HG03066 (cell line): ENCODE measurements at regions not wholly inside any gene's neighbourhood (a gene's known extent, or its start where the extent isn't known, plus 50 kb on each side); places are given as distances from the start of the nearest gene placed in this dataset.

Experiments
- ATAC-seq: cut with Tn5 transposase; IDR thresholded peaks from one replicate; pipeline ENCODE4 v1.9.1; 2021; ENCODE audit warnings: low read depth; ENCODE audit not compliant: unreplicated experiment

GRCh38 chr5:61816585-61817450 is 484.8 kb downstream of the ZSWIM6 start:
- ATAC-seq, result no peak

GRCh38 chr5:61817472-61818326 is 485.6 kb downstream of the ZSWIM6 start:
- ATAC-seq, result no peak

DNA sequence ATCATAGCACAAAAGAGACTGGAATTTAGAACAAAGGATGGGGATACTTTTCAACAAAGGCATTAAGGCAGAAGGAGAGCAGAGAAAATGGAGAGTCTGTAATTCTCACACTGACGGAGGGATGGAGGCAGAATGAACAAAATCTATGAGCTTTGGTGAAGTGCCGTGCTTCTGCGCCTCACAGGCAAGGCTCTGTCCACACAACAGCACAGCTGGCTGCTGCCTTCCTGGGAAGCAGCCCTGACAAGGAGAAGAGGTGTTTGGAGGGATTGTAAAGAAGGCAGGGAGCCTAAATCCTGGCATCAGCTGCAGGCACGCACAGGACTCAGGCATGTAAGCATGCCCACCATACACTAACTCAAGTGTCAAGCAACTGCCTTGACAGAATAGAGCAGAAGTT is 485.2 kb upstream of the KIF2A start:
- ATAC-seq, result no peak

DNA sequence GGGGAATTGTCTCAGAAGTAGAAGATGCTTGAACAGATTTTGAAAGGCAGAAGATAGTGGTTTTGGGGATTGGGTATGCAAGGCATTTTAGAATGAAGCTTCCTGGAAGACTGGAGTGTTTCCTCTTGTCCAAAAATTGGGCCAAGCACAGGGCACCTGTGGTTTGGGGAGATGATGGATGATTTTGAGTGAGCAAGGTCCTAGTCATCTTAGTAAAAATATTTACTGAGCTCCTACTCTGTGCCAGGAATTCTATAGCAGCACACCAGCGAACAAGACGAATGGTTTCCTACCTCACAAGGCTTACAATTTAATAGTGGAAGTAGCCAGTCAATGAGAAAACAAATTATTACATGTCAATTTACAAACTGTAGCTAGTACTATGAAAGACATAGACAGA is 484.4 kb upstream of the KIF2A start:
- ATAC-seq, result no peak

DNA sequence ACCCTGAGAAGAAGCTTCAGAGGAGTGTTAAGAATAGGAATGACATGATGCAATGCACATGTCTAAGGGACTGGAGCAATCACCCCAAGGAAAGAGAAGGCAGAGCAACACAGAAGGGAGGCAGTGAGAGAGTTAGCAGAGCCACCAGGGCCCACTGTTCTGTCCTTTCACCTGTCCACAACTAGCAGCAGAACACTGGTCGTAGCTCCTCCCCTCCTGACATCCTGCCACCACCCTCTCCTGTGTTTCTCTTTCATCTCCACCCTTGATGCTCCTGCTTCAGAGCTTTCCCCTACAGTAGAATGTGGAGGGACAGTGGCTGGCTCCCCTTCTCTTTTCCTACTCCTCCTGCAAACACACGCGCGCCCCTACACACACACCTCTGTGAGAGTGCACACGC is 483.4 kb upstream of the KIF2A start:
- no peak for ATAC-seq

- ATAC-seq, result no peak
Measured at GRCh38 chr5:61823065-61823464, 482.9 kb upstream of the KIF2A start.

DNA sequence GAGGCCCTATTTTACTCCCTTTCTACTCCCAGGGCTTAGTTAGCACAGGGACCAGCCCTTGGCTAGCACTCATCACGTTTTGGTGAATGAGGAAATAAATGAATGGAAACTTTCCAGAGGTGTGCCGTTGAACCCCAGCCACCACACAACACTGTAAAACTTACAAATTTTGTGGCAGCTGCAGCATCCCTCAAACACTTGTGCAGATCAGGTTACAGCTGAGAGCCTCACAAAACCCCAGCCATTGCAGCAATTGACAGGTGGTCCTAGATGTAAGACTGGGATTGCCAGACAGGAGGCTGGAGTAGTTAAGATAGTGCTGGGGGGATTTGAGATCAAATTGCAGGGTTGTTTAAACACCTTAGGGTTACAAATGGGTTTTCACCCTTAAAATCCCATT is 482.2 kb upstream of the KIF2A start:
- no peak for ATAC-seq

- ATAC-seq, result no peak
Measured at GRCh38 chr5:61824396-61824795, 481.6 kb upstream of the KIF2A start.

GRCh38 chr5:61827445-61827975 is 478.5 kb upstream of the KIF2A start:
- no peak for ATAC-seq

GRCh38 chr5:61828856-61829255 is 477.1 kb upstream of the KIF2A start:
- ATAC-seq, result no peak

GRCh38 chr5:61831736-61832135 is 474.3 kb upstream of the KIF2A start:
- ATAC-seq, result no peak

DNA sequence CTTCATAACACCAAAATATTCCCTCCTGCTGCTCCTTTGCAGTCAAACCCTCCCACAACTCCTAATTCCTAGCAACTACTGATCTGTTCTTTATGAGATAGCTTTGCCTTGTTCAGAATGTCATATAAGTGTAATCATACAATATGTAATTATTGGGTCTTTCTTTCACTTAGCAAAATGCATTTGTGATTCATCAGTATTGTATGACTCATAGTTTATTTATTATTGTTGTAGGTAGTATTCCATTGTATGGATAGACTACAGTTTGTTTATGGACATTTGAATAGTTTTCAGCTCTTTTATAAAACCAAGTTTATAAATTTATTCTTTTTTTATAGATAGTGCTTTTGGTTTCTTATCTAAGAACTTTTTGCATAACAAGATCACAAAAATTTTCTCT is 468.2 kb upstream of the KIF2A start:
- ATAC-seq, result no peak

GRCh38 chr5:61840361-61840760 is 465.6 kb upstream of the KIF2A start:
- ATAC-seq, result no peak

- no peak for ATAC-seq
Measured at GRCh38 chr5:61842840-61843239, 463.2 kb upstream of the KIF2A start.

GRCh38 chr5:61850696-61851095 is 455.3 kb upstream of the KIF2A start:
- no peak for ATAC-seq

- ATAC-seq, result no peak
Measured at GRCh38 chr5:61854531-61854930, 451.5 kb upstream of the KIF2A start.

DNA sequence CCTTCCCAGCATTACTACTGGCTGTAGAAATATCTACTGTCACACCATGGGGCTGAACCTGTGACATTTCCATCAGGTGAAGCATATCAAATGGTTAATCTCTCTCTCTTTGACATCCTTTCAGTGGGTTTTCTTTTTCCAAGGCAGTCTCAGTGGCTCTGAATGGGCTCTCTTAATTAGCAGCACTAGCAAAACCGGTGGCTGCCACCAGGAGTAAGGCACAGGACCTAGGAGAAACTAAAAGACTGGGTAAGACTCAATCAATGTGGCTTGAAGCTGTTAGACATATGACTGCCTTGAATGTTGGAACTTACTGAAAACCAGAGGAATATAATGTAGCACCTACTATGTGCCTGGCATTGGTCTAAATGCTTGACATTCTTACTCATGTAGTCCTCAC is 445.0 kb upstream of the KIF2A start:
- ATAC-seq, result no peak

- peak; percentile 58 for ATAC-seq
Measured at GRCh38 chr5:61866930-61867329, 439.1 kb upstream of the KIF2A start.

- ATAC-seq, result no peak
Measured at GRCh38 chr5:61869333-61869732, 436.7 kb upstream of the KIF2A start.

- ATAC-seq, result no peak
Measured at GRCh38 chr5:61878471-61878870, 427.5 kb upstream of the KIF2A start.

DNA sequence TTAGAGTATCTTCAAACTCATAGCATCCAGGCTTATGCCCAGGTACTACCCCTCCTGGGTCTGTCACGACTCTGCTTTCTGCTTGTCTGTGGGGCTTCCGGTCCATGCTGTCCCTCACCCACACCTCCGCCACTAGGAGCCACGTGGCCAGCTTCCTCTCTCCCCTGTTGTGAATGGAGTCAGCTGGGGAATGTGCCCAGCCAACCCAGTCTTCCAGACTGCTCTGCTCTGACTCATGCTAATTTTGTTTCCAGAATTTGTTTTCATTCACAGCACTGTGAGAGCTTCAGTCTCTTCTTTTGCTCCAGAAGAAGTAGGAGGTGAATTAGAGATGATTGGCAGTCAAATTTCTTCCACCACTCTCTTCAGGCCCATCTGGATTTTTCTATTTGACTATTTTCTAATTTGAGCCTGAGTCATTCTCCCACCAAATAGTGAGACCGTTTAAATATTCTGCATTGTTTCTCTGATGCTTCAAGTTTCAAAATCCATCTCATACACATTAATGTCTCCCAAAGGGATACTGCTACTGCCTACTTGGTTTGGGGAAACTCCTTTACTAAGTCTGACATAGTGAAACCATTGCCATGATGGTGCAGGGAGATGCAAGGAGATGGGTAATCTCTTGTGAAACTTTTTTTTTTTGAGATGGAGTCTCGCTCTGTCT is 424.1 kb upstream of the KIF2A start:
- ATAC-seq, result no peak
